Right atrium auricular region (tissue), 2 donors: ENCODE measurements at regions not wholly inside any gene's neighbourhood (a gene's known extent, or its start where the extent isn't known, plus 50 kb on each side); places are given as distances from the start of the nearest gene placed in this dataset.

Source experiments
- DNase-seq: peaks from one replicate; pipeline ENCODE4 v3.0.0-alpha.2; 2019; ENCODE audit warnings: low spot score
- H3K27ac ChIP-seq, 2 donors: fragments of 200-600 bp; sonication (generic); 1 replicate in 1 of 2; 2 replicates in 1 of 2; pipeline ENCODE4 v1.5.1; 2016 to 2019
- H3K27me3 ChIP-seq, 2 donors: fragments of 200-600 bp; sonication (generic); one replicate each; pipeline versions ENCODE4 v1.5.1 to v1.6.0; 2017 to 2019
- H3K36me3 ChIP-seq: fragments of 200-600 bp; sonication (generic); one replicate; pipeline ENCODE4 v1.5.1; 2016
- H3K4me1 ChIP-seq, 2 donors: fragments of 200-600 bp; sonication (generic); one replicate each; pipeline versions ENCODE4 v1.5.1 to v1.6.0; 2017 to 2019
- H3K4me3 ChIP-seq, 2 donors: fragments of 200-600 bp; sonication (generic); 1 replicate in 1 of 2; 2 replicates in 1 of 2; pipeline ENCODE4 v1.5.1; 2017 to 2019; ENCODE audit warnings: mild to moderate bottlenecking in 1 of 2, moderate library complexity in 1 of 2
- H3K9me3 ChIP-seq, 2 donors: fragments of 200-600 bp; sonication (generic); one replicate each; pipeline ENCODE4 v1.5.1; 2019
- TF ChIP-seq, protein P1 (sequence below), 2 donors: fragments of 200-600 bp; sonication (generic); IDR thresholded peaks; one replicate each; pipeline ENCODE4 v1.5.1; 2019; ENCODE audit warnings: antibody characterized with exemption in 2 of 2

GRCh38 chr5:26757941-26758340, 280.4 kb downstream of the CDH9 start:
- no peak overlapping the region for H3K4me3 ChIP-seq
- DNase-seq: no peak
- H3K9me3 ChIP-seq: no peaks in the 10 kb centered on the region
- H3K27me3 ChIP-seq: no peaks in the 10 kb centered on the region
- TF ChIP-seq, protein P1, sequence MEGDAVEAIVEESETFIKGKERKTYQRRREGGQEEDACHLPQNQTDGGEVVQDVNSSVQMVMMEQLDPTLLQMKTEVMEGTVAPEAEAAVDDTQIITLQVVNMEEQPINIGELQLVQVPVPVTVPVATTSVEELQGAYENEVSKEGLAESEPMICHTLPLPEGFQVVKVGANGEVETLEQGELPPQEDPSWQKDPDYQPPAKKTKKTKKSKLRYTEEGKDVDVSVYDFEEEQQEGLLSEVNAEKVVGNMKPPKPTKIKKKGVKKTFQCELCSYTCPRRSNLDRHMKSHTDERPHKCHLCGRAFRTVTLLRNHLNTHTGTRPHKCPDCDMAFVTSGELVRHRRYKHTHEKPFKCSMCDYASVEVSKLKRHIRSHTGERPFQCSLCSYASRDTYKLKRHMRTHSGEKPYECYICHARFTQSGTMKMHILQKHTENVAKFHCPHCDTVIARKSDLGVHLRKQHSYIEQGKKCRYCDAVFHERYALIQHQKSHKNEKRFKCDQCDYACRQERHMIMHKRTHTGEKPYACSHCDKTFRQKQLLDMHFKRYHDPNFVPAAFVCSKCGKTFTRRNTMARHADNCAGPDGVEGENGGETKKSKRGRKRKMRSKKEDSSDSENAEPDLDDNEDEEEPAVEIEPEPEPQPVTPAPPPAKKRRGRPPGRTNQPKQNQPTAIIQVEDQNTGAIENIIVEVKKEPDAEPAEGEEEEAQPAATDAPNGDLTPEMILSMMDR (IDR thresholded peaks at IDR 0.05): no peak
- H3K27ac ChIP-seq: no peak overlapping the region
- no peaks in the 10 kb centered on the region for H3K4me1 ChIP-seq
- H3K36me3 ChIP-seq: no peaks in the 10 kb centered on the region

GRCh38 chr5:26749829-26750228, 288.6 kb downstream of the CDH9 start:
- TF ChIP-seq, protein P1 (IDR thresholded peaks at IDR 0.05): no peak

GRCh38 chr5:26740182-26740581, 298.2 kb downstream of the CDH9 start:
- H3K4me1 ChIP-seq: no peaks in the 10 kb centered on the region
- DNase-seq: no peak
- H3K4me3 ChIP-seq: no peak overlapping the region
- no peaks in the 10 kb centered on the region for H3K9me3 ChIP-seq
- H3K27ac ChIP-seq: no peak overlapping the region
- H3K36me3 ChIP-seq: no peaks in the 10 kb centered on the region
- H3K27me3 ChIP-seq: no peaks in the 10 kb centered on the region
- TF ChIP-seq, protein P1 (IDR thresholded peaks at IDR 0.05): no peak

More at GRCh38 chr5:26749829-26750228, 288.6 kb downstream of the CDH9 start:
- Histone ChIP-seq H3K27ac (no peak overlapping the region), H3K36me3 (no peaks in the 10 kb centered on the region), H3K9me3 (no peaks in the 10 kb centered on the region), H3K4me3 (no peak overlapping the region), H3K4me1 (no peaks in the 10 kb centered on the region), H3K27me3 (no peaks in the 10 kb centered on the region)
- DNase-seq: no peak

DNA sequence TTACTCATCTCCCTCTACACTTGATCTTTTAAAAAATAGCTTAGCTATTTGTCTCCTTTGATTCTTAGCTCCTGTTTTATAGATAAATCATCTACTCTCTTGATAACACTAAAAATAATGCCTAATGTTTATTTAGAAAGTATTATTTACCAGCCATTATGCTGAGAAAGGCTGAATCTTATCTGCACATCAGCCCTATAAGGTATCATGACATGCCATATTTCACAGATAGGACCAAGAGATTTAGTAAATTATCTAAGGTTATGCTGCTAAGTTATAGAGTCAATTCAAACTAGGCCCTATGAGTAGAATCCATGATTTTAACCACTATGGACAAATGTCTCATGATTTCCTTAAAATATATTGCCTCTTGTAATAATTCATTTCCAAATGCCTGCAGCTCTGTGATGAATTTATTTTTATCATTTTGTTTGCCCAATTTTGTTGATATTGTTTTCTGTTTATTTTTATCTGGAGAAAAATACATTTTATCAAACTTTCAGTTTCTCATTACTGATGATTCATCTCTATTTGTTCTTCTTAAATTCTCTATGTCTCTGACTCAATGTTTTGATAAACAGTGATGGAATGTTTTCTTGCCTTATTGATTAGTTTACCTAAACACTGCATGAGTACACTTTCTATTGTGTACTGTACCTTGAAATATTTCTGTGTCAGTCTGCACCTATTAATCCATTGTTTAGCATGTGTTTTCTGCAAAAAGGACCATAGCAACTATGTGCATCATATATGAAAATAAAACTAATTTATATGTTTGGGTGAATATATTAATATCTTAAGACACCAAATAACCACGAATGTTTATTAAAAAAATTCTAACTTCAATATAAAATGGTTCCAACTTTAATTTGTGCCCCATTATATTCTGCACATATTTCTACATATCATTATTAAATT, 300.8 kb downstream of the CDH9 start:
- no peaks in the 10 kb centered on the region for H3K4me1 ChIP-seq
- H3K36me3 ChIP-seq: no peaks in the 10 kb centered on the region
- no peaks in the 10 kb centered on the region for H3K27me3 ChIP-seq
- no peak overlapping the region for H3K4me3 ChIP-seq
- DNase-seq: no peak
- no peak overlapping the region for H3K27ac ChIP-seq
- no peaks in the 10 kb centered on the region for H3K9me3 ChIP-seq
- TF ChIP-seq, protein P1 (IDR thresholded peaks at IDR 0.05): no peak

- Histone ChIP-seq H3K27me3 (no peaks in the 10 kb centered on the region), H3K4me1 (no peaks in the 10 kb centered on the region), H3K36me3 (no peaks in the 10 kb centered on the region), H3K4me3 (no peak overlapping the region), H3K27ac (no peak overlapping the region), H3K9me3 (peaks cover 0 to 4% of the 10 kb centered on the region in 2 donors)
- DNase-seq: no peak
- TF ChIP-seq, protein P1 (IDR thresholded peaks at IDR 0.05): no peak
Observed at GRCh38 chr5:26727916-26728315, 310.5 kb downstream of the CDH9 start.
